PFSK-1 (cell line): ENCODE measurements at regions not wholly inside any gene's neighbourhood (a gene's known extent, or its start where the extent isn't known, plus 50 kb on each side); places are given as distances from the start of the nearest gene placed in this dataset.

Experiments used
- FOXP2 ChIP-seq: optimal IDR thresholded peaks from 2 replicates; pipeline ENCODE3; 2011; ENCODE audit warnings: borderline replicate concordance, control low read depth, inconsistent platforms; ENCODE audit not compliant: insufficient read depth; ENCODE audit errors: extremely low read length, extremely low read depth
- POLR2AphosphoS5 ChIP-seq: IDR thresholded peaks from 2 replicates; pipeline ENCODE4 v1.6.1; 2012; ENCODE audit warnings: low read depth, mild to moderate bottlenecking, control low read depth, low read length, moderate library complexity
- SIN3A ChIP-seq: IDR thresholded peaks from 2 replicates; pipeline ENCODE4 v1.6.1; 2012; ENCODE audit warnings: mild to moderate bottlenecking, low read length, moderate library complexity, borderline replicate concordance; ENCODE audit not compliant: insufficient read depth
- TAF1 ChIP-seq: IDR thresholded peaks from 2 replicates; pipeline ENCODE4 v1.6.1; 2012; ENCODE audit warnings: low read length, control low read depth, borderline replicate concordance; ENCODE audit not compliant: insufficient read depth
- TF ChIP-seq, protein P1 (sequence below), 2 experiments: IDR thresholded peaks; 2 replicates each; pipeline versions ENCODE4 v1.6.1 to v1.8.0; 2011 to 2012; ENCODE audit warnings: low read depth in 2 of 2, low read length in 2 of 2, control low read depth in 1 of 2, inconsistent platforms in 1 of 2, mild to moderate bottlenecking in 1 of 2, moderate library complexity in 1 of 2; ENCODE audit not compliant: insufficient read depth in 1 of 2

DNA sequence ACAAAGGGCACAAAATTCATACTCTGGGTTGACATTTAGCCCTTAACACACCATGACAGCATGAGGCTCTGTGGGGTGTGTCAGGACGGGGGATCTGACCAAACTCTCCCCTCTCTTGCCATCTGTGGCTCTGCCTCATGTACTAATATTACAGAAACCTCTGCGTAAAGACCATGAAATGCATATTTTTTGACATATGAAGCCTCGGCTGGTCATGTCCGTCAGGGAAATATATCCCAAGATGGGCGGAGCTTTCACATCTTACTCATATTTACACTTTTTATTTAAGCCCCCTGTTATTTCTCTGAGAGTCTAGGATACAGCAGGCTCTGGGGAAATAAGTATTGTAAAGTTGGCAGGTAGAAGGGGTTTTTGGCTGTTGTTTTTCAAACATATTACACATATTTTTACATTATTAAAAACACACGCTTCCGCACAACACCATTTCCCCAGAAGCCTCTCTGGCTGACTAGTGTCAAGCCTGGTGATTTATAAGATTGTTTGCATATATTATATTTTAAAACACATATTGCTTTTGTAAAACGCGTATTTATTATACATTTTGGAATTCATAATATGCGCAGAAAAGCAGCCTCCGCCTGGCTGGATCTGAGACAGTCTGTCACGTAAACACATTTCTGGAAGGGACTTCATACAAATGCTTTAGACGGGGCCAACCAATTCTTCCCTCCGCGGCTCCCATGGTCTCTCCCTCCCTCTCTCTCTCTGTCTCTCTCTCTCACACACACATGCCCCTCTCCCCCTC, 237.7 kb upstream of the ZFHX3 start:
- TF ChIP-seq SIN3A (no peak), POLR2AphosphoS5 (no peak), TAF1 (no peak), FOXP2 (no peak)
- TF ChIP-seq, protein P1, sequence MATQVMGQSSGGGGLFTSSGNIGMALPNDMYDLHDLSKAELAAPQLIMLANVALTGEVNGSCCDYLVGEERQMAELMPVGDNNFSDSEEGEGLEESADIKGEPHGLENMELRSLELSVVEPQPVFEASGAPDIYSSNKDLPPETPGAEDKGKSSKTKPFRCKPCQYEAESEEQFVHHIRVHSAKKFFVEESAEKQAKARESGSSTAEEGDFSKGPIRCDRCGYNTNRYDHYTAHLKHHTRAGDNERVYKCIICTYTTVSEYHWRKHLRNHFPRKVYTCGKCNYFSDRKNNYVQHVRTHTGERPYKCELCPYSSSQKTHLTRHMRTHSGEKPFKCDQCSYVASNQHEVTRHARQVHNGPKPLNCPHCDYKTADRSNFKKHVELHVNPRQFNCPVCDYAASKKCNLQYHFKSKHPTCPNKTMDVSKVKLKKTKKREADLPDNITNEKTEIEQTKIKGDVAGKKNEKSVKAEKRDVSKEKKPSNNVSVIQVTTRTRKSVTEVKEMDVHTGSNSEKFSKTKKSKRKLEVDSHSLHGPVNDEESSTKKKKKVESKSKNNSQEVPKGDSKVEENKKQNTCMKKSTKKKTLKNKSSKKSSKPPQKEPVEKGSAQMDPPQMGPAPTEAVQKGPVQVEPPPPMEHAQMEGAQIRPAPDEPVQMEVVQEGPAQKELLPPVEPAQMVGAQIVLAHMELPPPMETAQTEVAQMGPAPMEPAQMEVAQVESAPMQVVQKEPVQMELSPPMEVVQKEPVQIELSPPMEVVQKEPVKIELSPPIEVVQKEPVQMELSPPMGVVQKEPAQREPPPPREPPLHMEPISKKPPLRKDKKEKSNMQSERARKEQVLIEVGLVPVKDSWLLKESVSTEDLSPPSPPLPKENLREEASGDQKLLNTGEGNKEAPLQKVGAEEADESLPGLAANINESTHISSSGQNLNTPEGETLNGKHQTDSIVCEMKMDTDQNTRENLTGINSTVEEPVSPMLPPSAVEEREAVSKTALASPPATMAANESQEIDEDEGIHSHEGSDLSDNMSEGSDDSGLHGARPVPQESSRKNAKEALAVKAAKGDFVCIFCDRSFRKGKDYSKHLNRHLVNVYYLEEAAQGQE (IDR thresholded peaks at IDR 0.05; ENCODE audit: insufficient read depth in 1 of 2, low read depth in 2 of 2, low read length in 2 of 2) = no peak

GRCh38 chr16:73280388-73280787, 232.5 kb upstream of the ZFHX3 start:
- no peak for TF ChIP-seq SIN3A
- TF ChIP-seq FOXP2 = no peak
- TF ChIP-seq, protein P1 (IDR thresholded peaks at IDR 0.05; ENCODE audit: insufficient read depth in 1 of 2, low read depth in 2 of 2, low read length in 2 of 2) = no peak
- TF ChIP-seq TAF1 = no peak
- no peak for TF ChIP-seq POLR2AphosphoS5

- TF ChIP-seq POLR2AphosphoS5 = no peak
- TF ChIP-seq FOXP2 = no peak
- TF ChIP-seq, protein P1 (IDR thresholded peaks at IDR 0.05; ENCODE audit: insufficient read depth in 1 of 2, low read depth in 2 of 2, low read length in 2 of 2) = no peak
- no peak for TF ChIP-seq SIN3A
- TF ChIP-seq TAF1 = no peak
Measured at GRCh38 chr16:73279451-73279850, 231.5 kb upstream of the ZFHX3 start.

DNA sequence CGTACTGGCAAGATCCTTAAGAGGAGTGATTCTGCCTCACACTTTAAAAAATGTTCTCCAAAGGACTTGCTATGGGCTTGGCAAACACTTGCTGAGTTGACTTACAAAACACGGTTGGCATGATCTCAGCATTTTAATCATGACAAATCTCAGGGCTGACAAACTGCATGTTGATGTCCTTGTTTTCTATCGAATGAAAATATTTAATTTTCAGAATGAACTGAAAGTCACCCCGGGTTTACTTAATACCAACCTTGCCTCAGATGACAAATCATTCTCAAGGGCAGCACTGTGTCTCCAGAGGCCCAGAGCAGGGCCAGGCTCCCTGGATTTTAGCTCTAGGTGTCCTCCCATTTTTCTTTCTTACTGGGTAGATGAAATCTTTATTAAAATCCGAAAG, 229.1 kb upstream of the ZFHX3 start:
- TF ChIP-seq, protein P1 (IDR thresholded peaks at IDR 0.05; ENCODE audit: insufficient read depth in 1 of 2, low read depth in 2 of 2, low read length in 2 of 2) = no peak
- no peak for TF ChIP-seq FOXP2
- no peak for TF ChIP-seq SIN3A
- TF ChIP-seq TAF1 = no peak
- TF ChIP-seq POLR2AphosphoS5 = no peak

DNA sequence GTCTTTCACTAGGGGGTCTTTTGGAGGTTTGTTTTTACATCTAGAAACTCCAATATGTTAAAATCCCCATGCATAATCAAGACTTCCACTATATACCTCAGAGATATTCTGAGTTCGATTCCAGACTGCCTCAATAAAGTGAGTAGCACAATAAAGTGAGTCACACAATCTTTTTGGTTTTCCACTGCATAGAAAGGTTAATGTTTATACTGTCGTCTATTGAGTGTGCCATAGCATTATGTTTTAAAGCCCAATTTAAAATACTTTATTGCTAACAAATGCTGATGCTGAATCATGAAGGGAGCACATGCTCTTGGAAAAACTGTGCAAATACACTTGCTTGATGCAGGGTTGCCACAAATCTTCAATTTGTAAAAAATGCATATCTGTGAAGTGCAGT, 227.5 kb upstream of the ZFHX3 start:
- TF ChIP-seq, protein P1 (IDR thresholded peaks at IDR 0.05; ENCODE audit: insufficient read depth in 1 of 2, low read depth in 2 of 2, low read length in 2 of 2) = no peak
- TF ChIP-seq POLR2AphosphoS5 (no peak), SIN3A (no peak), TAF1 (no peak), FOXP2 (no peak)
